Esophagus muscularis mucosa (tissue), 4 donors: ENCODE measurements at regions not wholly inside any gene's neighbourhood (a gene's known extent, or its start where the extent isn't known, plus 50 kb on each side); places are given as distances from the start of the nearest gene placed in this dataset.

Experiments used
- DNase-seq: peaks from one replicate; pipeline ENCODE4 v3.0.0-alpha.2; 2017; ENCODE audit errors: extremely low spot score
- H3K27ac ChIP-seq, 4 donors: fragments of 200-600 bp; sonication (generic); replicated peaks in 1 of 4; 1 replicate in 3 of 4; 2 replicates in 1 of 4; pipeline ENCODE4 v1.5.1; 2016 to 2019; ENCODE audit warnings: mild to moderate bottlenecking in 1 of 4
- H3K27me3 ChIP-seq, 4 donors: fragments of 200-600 bp; sonication (generic); one replicate each; pipeline versions ENCODE4 v1.5.1 to v1.6.0; 2016 to 2019
- H3K36me3 ChIP-seq, 4 donors: fragments of 200-600 bp; sonication (generic); one replicate each; pipeline ENCODE4 v1.5.1; 2016 to 2019
- H3K4me1 ChIP-seq, 4 donors: fragments of 200-600 bp; sonication (generic); one replicate each; pipeline ENCODE4 v1.5.1; 2016 to 2019
- H3K4me3 ChIP-seq, 4 donors: fragments of 200-600 bp; sonication (generic); 1 replicate in 2 of 4; 2 replicates in 2 of 4; pipeline ENCODE4 v1.5.1; 2016 to 2019; ENCODE audit warnings: mild to moderate bottlenecking in 4 of 4, moderate library complexity in 1 of 4
- H3K9me3 ChIP-seq, 4 donors: fragments of 200-600 bp; sonication (generic); 1 replicate in 3 of 4; 2 replicates in 1 of 4; pipeline ENCODE4 v1.5.1; 2016 to 2019
- EP300 ChIP-seq: sonication (generic); formaldehyde crosslinking; IDR thresholded peaks from one replicate; pipeline ENCODE4 v1.6.1; 2017; ENCODE audit warnings: antibody characterized with exemption
- POLR2A ChIP-seq: fragments of 450-650 bp; IDR thresholded peaks from one replicate; pipeline ENCODE4 v1.6.1; 2017; ENCODE audit warnings: antibody characterized with exemption, moderate library complexity, mild to moderate bottlenecking, low read depth
- POLR2AphosphoS5 ChIP-seq, 2 donors: sonication (generic); formaldehyde crosslinking; IDR thresholded peaks; one replicate each; pipeline ENCODE4 v1.6.1; 2017; ENCODE audit warnings: antibody characterized with exemption in 2 of 2
- WGBS: methylation state at CpG from one replicate; pipeline ENCODE4 v1.1.5; 2018; 5-methylcytosine and 5-hydroxymethylcytosine counted together
- intact Hi-C: fragments of 100-400 bp; cut with DNase I; formaldehyde crosslinking; loops from one replicate; pipeline ENCODE4 v1.15.1; 2023
- TF ChIP-seq, protein P1 (sequence below), 3 experiments: fragments of 200-600 bp in 2 of 3; fragments of 450-650 bp in 1 of 3; sonication (generic) in 2 of 3; IDR thresholded peaks; one replicate each; pipeline ENCODE4 v1.5.1; 2017 to 2019; ENCODE audit warnings: antibody characterized with exemption in 3 of 3, mild to moderate bottlenecking in 2 of 3, moderate library complexity in 1 of 3

DNA sequence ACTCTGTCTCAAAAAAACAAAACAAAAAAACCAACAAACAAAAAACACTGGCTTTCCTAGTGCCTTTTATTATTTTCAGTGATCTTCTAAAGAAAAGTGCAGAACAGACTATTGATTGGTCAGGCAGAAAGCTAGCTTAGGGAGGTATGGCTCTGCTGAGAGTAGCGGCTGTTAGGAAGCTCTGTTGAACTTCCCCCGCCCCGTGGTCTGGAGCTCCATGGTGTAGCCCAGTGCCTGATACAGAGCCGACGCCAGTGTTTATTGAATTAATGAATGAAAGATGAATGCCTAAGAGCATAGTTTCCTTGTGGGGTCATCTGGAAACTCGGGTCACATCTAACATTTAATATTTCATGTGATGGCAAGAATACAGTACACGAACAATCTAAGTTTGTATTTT is 90.5 kb upstream of the ARMC3 start:
- Histone ChIP-seq H3K4me1 (no peaks in the 10 kb centered on the region), H3K9me3 (no peaks in the 10 kb centered on the region), H3K27ac (no peak overlapping the region), H3K4me3 (no peak overlapping the region), H3K36me3 (no peaks in the 10 kb centered on the region), H3K27me3 (peaks cover 0 to 6% (median 0%) of the 10 kb centered on the region in 4 donors)
- no peak for DNase-seq
- TF ChIP-seq POLR2A (no peak), EP300 (no peak), POLR2AphosphoS5 (IDR thresholded peaks at IDR 0.05) (no peak)
- TF ChIP-seq, protein P1, sequence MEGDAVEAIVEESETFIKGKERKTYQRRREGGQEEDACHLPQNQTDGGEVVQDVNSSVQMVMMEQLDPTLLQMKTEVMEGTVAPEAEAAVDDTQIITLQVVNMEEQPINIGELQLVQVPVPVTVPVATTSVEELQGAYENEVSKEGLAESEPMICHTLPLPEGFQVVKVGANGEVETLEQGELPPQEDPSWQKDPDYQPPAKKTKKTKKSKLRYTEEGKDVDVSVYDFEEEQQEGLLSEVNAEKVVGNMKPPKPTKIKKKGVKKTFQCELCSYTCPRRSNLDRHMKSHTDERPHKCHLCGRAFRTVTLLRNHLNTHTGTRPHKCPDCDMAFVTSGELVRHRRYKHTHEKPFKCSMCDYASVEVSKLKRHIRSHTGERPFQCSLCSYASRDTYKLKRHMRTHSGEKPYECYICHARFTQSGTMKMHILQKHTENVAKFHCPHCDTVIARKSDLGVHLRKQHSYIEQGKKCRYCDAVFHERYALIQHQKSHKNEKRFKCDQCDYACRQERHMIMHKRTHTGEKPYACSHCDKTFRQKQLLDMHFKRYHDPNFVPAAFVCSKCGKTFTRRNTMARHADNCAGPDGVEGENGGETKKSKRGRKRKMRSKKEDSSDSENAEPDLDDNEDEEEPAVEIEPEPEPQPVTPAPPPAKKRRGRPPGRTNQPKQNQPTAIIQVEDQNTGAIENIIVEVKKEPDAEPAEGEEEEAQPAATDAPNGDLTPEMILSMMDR (IDR thresholded peaks at IDR 0.05) = no peak
- intact Hi-C loops = no loop called here
- 81% methylated on average over 7 of the region's 7 CpGs for WGBS

DNA sequence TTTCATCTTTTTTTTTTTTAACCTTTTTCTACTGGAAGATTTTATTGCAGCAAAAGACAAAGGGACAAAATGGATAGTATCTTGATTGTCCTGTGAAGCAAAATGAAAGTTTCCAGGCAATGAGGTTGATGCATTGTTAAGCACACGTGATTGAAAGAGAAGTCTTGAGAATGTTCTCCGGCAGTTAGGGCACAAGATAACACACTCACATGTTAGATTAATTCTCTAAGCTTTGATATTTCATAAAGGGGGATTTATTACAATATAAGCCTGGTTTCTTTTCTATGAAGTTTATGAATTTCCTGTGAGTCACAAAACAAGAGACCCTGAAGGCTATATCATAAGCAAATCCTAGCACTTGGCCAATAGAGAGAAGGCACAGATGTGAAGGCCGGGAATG is 93.4 kb upstream of the ARMC3 start:
- Histone ChIP-seq H3K27ac (no peak overlapping the region), H3K36me3 (no peaks in the 10 kb centered on the region), H3K4me3 (no peak overlapping the region), H3K4me1 (no peaks in the 10 kb centered on the region), H3K9me3 (no peaks in the 10 kb centered on the region), H3K27me3 (no peaks in the 10 kb centered on the region)
- DNase-seq = no peak
- intact Hi-C loops = no loop called here
- 82% methylated on average over 3 of the region's 3 CpGs for WGBS
- TF ChIP-seq POLR2AphosphoS5 (IDR thresholded peaks at IDR 0.05) (no peak), POLR2A (no peak), EP300 (no peak)
- TF ChIP-seq, protein P1 (IDR thresholded peaks at IDR 0.05) = no peak

DNA sequence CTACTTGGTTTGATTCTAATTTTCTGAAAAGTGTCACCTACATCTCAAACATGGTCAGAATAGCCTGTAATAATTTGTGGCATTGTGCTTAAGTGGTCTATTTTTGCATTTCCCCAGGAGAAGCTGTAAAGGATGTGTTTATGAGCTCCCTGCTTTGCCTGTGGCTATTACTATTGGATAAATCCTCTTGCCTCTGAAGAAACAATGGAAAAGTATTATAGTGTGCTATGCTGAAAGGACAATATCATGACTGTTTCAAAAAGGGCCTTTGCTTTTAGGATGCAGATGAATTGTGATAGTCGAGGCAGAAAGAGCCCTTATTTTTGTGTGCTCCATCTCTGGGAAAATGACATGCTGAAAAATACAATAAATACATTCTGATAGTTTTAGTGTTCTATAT is 94.1 kb upstream of the ARMC3 start:
- H3K27ac ChIP-seq = no peak overlapping the region
- TF ChIP-seq, protein P1 (IDR thresholded peaks at IDR 0.05) = no peak
- TF ChIP-seq POLR2A (no peak), EP300 (no peak), POLR2AphosphoS5 (IDR thresholded peaks at IDR 0.05) (no peak)
- H3K36me3 ChIP-seq = no peaks in the 10 kb centered on the region
- intact Hi-C loops = no loop called here
- no peak for DNase-seq
- H3K4me1 ChIP-seq = no peaks in the 10 kb centered on the region
- no peak overlapping the region for H3K4me3 ChIP-seq
- WGBS = 64% methylated on average over 1 of the region's 1 CpG
- no peaks in the 10 kb centered on the region for H3K27me3 ChIP-seq
- H3K9me3 ChIP-seq = no peaks in the 10 kb centered on the region

DNA sequence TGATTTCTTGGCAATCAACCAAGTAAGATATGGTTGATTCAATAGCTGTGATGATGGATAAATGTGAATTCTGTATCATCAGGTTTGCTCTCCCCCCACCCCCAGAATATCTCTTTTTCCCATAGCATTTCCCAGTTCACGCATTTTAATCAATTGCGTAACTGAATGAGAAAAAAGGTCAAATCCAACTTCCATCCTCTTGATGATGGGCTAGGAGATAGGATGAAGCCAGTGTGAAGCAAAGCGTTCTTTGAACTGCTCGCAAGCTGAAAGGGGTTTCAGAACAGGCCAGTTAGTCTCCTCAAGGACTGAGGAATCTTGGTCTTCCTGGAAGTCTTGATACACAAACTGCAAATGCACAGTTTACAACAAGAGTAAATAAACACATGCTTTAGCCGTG is 94.5 kb upstream of the ARMC3 start:
- Histone ChIP-seq H3K9me3 (no peaks in the 10 kb centered on the region), H3K36me3 (no peaks in the 10 kb centered on the region), H3K4me1 (no peaks in the 10 kb centered on the region), H3K27ac (no peak overlapping the region), H3K4me3 (no peak overlapping the region), H3K27me3 (no peaks in the 10 kb centered on the region)
- intact Hi-C loops = no loop called here
- TF ChIP-seq POLR2A (no peak), POLR2AphosphoS5 (IDR thresholded peaks at IDR 0.05) (no peak), EP300 (no peak)
- TF ChIP-seq, protein P1 (IDR thresholded peaks at IDR 0.05) = no peak
- no peak for DNase-seq
- 92% methylated on average over 5 of the region's 5 CpGs for WGBS

DNA sequence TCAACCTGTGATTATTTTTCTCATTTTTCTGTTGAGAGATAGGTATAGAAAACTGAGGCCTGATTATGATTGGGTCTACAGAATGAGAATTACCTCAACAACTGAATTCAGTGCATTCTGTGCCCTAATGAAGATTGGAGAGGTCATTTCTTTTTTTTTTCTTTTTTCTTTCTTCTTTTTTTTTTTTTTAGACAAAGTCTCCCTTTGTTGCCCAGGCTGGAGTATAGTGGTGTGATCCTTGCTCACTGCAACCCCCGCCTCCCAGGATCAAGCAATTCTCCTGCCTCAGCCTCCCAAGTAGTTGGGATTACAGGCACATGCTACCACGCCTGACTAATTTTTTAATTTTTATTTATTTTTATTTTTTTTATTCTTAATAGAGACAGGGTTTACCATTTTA is 95.0 kb upstream of the ARMC3 start:
- Histone ChIP-seq H3K36me3 (no peaks in the 10 kb centered on the region), H3K4me3 (no peak overlapping the region), H3K27ac (no peak overlapping the region), H3K27me3 (no peaks in the 10 kb centered on the region), H3K4me1 (no peaks in the 10 kb centered on the region), H3K9me3 (no peaks in the 10 kb centered on the region)
- intact Hi-C loops = no loop called here
- WGBS = 100% methylated on average over 2 of the region's 2 CpGs
- no peak for DNase-seq
- no peak for TF ChIP-seq POLR2AphosphoS5 (IDR thresholded peaks at IDR 0.05)
- TF ChIP-seq, protein P1 (IDR thresholded peaks at IDR 0.05) = no peak
- TF ChIP-seq EP300 = no peak
- no peak for TF ChIP-seq POLR2A
